GM18520 (cell line): ENCODE measurements at regions not wholly inside any gene's neighbourhood (a gene's known extent, or its start where the extent isn't known, plus 50 kb on each side); places are given as distances from the start of the nearest gene placed in this dataset.

Experiments used
- ATAC-seq: cut with Tn5 transposase; IDR thresholded peaks from one replicate; pipeline ENCODE4 v1.9.1; 2021; ENCODE audit not compliant: unreplicated experiment

DNA sequence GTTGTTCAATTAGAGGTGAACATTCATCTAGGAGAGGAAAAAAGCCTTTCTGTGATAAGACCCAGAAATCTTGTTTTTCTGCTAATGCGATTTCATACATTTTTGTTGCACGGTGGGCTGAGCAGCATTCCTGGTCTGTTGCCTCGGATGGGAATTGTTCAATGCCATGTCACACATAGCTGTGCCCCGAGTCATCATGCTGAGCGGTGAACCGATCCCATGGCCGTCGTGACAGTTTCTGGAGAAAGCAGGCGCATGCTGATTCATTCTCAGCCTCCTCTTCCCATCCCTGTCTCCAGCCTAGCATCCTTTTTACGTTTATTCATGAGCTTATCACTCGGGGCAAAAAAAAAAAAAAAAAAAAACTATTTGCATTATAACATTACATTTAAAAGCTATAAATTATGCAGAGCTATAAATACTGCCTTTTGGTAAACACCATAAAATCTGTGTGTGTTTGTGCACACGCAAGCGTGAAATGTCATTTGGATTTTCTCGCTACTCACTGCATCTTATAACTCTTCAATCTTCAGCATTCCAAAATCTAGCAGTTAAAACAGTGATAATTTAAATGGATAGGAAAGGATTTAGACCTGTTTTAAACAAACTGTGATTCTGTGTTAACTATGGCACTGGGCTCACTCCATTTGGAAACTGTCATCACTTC lies 58.9 kb upstream of the IFNGR1 start:
- no peak for ATAC-seq

DNA sequence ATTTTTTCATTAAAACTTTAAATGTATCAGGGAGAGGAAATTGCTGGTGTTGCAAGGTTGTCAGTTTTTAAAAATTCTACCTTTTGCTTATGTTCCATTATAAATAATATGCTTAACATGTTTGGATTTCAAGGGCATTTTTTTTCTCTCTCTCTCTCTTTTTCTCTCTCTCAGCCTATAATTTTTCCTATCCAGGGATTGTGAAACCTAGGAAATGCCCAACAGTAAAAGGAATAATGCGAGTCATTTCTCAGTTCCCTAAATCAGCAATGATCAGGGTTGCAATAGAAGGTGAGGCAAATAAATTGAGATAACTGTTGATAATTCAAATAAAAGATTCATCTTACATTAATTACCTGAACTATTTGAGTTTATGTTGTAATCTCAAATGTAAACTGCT lies 53.2 kb upstream of the IFNGR1 start:
- no peak for ATAC-seq

DNA sequence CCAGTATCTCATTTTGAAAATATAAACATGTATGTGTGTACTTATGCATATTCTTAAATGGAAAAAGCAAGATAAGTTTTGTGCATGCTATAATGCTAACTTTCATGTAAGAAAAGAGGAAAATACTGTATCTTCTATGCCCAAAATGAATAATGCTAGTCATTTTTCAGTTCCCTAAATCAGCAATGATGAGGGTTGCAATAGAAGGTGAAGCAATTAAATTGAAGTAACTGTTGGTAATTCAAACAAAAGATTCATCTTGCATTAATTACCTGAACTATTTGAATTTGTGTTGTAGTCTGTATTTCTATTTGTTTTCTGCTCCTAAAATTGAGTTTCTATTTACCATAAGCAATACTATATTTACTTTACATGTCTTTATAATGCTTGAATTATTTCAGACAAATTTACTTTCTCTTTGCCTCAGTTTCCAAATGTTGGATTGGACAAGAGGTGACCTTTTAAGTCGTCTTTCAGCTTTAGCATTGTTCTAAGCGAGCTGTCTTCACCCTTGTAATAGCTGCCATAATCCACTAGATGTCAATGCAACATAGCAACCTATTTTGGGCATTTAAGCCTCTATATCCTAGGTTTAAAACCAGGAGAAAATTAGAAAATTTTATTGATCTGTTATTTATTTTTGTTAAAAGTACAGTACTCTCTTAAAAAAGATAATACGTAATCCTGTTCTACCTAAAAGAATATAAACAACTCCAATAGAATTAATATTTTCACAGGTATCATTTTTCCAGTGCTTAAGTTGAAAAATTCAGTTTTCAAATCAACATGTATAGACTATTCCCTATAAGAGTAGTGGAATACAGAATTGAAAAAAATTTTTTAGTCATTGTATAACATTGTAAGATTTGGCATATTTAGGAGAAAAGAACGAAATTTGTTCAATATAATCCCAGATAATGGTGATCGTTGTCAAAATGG lies 52.3 kb upstream of the IFNGR1 start:
- ATAC-seq: no peak

DNA sequence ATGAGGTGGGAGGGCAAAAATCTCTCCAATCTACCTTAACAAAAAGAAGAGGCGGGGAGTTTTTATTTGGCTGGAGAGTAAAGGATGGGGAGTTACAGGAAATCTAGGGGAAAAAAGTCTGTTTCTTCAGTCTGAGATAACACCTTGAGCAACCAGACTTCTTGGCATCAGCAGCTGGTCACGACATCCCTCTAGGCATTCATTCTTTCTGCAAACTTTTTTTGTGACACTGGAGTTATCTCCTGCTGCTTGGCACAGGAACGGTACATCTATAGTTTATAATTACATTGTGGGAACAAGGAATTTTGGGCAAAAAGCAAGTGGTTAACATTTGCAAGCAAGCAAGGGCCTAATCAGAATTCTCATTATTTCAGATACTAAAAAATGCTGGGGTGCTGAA lies 50.6 kb upstream of the IFNGR1 start:
- ATAC-seq: no peak

DNA sequence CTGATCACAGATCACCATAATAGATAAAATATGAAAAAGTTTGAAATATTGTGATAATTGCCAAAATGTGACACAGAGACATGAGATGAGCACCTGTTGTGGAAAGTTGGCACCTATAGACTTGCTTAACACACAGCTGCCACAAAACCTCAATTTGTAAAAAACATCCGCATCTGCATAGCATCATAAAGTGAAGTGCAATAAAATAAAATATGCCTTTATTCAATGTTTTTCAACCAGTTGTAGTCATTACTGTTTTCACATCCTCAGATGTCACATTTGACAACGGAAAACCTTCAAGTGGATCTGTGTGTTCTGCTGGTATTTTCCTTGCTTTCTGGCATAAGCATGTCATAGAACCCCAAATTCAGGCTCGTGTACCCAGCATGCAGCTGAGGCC lies 50.2 kb upstream of the IFNGR1 start:
- no peak for ATAC-seq
